ENCODE measurements at regions not wholly inside any gene's neighbourhood (a gene's known extent, or its start where the extent isn't known, plus 50 kb on each side); places are given as distances from the start of the nearest gene placed in this dataset.
A peak's percentile ranks its signal among the peaks of the same experiment; 100 is the strongest.
"Not testable (repeated sequence)": the region's sequence is repeated elsewhere in the genome, so short reads cannot be mapped to it uniquely, and the experiment has no call there.

DNA sequence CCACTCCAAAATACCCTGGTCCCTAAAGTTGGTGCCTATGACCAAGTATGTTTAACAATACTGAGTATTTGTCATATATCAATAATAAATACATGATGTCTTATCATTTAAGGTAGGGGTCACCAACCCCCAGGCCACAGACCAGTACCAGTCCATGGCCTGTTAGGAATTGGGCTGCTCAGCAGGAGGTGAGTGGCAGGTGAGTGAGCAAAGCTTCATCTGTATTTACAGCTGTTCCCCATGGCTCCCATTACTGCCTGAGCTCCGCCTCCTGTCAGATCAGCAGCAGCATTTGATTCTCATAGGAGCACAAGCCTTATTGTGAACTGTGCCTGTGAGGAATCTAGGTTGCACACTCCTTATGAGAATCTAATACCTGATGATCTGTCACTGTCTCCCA, 126.2 kb downstream of the HNRNPD start:
- DNase-seq = no peak

- no peak for DNase-seq
Measured at GRCh38 chr4:82247171-82247570, 126.6 kb downstream of the HNRNPD start.

- no peak for DNase-seq
Measured at GRCh38 chr4:82241534-82241933, 132.3 kb downstream of the HNRNPD start.

GRCh38 chr4:82240410-82240809, 133.4 kb downstream of the HNRNPD start:
- DNase-seq = no peak

DNA sequence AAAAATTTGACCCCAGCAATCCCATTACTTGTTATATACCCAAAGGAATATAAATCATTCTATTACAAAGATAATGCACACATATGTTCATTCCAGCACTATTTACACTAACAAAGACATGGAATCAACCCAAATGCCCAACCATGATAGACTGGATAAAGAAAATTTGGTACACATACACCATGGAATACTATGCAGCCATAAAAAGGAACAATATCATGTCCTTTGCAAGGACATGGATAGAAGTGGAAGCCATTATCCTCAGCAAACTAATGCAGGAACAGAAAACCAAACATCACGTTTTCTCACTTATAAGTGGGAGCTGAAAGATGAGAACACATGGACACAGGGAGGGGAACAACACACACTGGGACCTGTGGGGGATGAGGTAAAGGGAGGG, 136.6 kb downstream of the HNRNPD start:
- DNase-seq = not testable (repeated sequence)

GRCh38 chr4:82235346-82235745, 138.4 kb downstream of the HNRNPD start:
- no peak for DNase-seq

GRCh38 chr4:82232891-82233290, 140.9 kb downstream of the HNRNPD start:
- DNase-seq = no peak

DNA sequence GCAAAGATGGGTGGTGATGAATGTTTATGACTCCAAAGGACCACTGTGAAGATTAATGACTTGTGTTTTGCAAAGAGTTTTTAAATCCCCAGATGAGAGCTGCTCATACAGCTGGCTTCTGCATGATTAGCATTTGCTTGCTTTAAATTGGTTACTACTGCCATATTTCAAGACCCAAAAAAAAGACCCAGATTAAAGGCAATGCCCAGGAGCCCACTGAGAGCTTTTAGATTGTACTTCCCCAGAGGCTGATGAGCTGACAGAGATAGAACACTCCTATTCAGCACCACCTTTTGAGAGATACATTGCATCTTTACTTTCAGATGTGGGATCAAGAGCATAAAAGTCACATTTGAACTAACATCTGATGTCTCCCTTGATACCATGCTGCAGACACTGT, 142.0 kb downstream of the HNRNPD start:
- no peak for DNase-seq

GRCh38 chr4:82230306-82230705, 143.5 kb downstream of the HNRNPD start:
- DNase-seq = no peak

DNA sequence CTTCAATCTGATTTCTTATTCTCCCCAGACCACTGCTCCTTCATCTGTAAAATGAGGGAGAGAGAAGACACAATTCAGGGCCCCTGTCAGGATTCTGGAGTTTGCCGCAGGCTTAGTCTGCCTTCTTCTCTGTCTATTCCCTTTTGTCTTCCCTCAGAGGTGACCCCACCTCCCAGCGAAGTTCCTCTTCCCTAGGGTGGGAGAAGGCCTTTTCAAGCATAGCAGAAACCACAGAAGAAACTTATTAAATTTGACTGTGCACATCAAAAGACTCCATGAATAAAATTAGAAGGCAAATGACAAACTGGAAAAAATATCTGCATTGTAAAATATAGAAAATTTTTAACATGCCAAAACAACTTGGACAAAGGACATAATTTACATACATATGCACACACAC, 148.8 kb downstream of the HNRNPD start:
- no peak for DNase-seq

GRCh38 chr4:82223715-82224114, 150.1 kb downstream of the HNRNPD start:
- DNase-seq = no peak

DNA sequence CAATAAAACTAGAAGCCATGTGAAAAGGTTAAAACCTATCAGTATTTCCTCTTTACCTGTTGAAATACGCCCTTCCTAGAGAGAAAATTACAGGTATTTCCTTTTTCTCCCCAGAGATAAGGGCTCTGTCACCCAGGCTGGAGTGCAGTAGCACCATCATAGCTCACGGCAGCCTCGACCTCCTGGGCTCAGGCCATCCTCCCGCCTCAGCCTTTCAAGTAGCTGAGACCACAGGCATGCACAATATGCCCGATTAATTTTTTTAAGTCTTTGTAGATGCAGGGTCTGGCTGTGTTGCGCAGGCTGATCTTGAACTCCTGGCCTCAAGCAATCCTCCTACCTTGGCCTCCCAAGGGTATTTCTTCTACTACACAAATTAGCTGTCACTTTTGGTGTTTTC, 154.4 kb downstream of the HNRNPD start:
- no peak for DNase-seq

GRCh38 chr4:82217986-82218715, 155.6 kb downstream of the HNRNPD start:
- no peak for DNase-seq

GRCh38 chr4:82216219-82216618, 157.6 kb downstream of the HNRNPD start:
- DNase-seq = no peak

GRCh38 chr4:82215800-82216199, 158.0 kb downstream of the HNRNPD start:
- no peak for DNase-seq

GRCh38 chr4:82215039-82215438, 158.8 kb downstream of the HNRNPD start:
- DNase-seq = no peak

DNA sequence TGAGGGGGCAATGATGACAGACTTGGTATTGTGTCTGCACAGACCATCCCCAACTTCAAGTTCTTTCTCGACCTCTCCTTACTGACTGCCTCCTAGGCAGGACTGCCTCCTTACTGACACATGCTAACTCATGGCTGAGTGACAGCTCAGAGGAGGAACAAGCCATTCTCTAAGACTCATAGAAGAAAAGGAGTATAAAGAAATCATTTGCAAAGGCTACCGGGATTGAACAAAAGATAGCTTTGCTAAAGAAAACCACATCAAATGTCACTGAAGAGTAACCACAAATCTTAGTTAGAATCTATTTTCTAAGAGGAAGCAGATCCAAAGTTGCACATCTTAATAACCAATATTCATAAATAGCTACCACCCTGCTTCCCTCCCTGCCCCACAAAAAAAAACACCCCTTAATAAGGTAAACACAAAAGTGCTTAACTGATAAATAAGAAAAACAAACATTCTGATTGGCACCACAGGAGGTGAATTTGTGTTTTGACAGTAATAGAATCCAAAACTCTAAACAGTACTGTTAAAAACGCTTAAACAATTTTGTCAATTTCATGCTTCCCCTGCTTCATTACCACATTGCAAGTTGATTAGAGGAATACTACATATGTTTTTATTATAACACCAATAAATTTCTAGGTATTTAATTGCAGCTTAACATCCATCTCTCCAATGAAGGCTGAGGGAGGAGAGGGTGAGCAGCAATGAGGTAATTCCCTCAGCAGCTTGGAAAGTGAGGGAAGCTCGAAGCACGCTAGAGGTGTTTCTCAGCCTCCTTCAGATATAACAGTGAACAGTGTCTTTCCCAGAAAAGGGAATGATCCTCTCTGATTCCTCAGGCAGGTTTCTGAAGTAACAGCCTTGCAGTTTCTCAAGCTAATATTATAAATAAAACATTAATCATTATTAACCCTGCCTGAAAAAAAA, 160.0 kb downstream of the HNRNPD start:
- no peak for DNase-seq

GRCh38 chr4:82201805-82202641, 171.8 kb downstream of the HNRNPD start:
- DNase-seq = peak; percentile 26

DNA sequence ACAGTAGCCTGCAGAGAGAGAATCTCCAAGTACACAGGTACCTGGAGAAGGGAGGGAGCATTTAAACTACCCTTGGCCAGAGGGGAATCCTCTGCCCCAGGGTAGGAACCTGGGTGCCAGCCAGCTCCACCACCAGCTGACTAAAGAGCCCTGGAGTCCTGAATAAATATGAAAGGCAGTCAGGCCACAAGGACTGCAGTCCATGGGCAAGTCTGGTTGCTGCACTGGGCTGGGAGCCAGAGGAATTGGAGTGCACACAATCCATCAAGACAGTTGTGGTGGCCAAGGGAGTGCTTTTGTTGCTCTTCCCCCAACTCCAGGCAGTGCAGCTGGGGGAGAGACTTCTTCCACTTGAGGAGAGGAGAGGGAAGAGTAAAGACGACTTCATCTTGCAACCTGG, 172.5 kb downstream of the HNRNPD start:
- DNase-seq = no peak

- DNase-seq = no peak
Measured at GRCh38 chr4:82200046-82200445, 173.7 kb downstream of the HNRNPD start.

- DNase-seq = no peak
Measured at GRCh38 chr4:82194329-82194728, 179.5 kb downstream of the HNRNPD start.

GRCh38 chr4:82192017-82192673, 181.6 kb downstream of the HNRNPD start:
- DNase-seq = no peak

Data from left kidney (tissue), 1 donor.